ENCODE measurements at regions not wholly inside any gene's neighbourhood (a gene's known extent, or its start where the extent isn't known, plus 50 kb on each side); places are given as distances from the start of the nearest gene placed in this dataset.

DNA sequence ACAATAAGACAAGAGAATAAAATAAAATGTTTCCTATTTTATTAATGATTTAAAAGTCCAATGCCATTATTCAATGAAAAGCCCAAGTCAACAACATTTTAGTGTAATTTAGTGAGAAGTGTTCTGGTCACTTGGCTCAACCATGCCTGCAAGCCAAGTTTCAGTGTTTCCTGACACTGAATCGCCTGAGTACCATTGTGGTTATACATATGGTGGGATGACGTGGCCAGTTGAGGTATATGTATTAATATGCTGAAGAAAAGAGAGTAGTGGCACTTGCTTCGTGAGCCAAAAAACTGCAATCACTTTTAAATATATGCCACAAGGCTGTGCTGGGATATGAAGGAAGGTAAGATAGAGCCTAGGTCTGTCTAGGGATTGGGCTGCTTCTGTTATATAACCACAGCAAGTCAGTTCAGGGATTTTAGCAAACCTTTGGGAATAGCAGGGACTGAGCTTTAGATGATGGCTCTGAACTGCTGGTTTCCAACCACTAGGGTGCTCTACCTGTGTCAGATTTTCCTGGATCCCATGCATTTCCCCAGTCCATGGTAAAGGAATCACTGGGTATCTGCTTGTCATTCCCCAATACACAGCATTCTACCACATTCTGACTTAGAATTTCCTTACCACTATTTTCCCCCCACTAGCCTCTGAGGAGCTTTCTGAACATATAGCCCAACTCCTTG, 214.0 kb upstream of the PRPS1L1 start:
- DNase-seq (ENCODE audit: low read depth, low spot score) = no peak

DNA sequence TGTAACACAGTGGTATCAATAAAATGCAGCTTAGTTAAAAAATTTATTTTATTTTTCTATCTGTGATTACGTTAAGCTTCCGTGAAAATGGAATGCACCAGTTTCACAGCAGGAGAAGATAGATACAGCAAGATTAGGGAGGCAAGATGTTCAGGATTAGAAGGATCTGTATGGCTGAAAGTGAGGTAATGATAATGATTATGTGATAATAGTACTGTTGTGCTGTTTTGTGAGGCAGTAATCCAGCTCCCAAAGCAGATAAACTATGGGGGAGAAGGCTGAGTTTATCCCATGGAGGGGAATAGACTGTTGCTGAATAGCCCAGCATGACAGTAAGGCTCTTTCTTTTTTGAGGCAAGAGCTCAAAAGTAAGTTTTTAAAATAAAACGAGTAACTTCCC, 216.1 kb upstream of the PRPS1L1 start:
- DNase-seq (ENCODE audit: low read depth, low spot score) = no peak

DNA sequence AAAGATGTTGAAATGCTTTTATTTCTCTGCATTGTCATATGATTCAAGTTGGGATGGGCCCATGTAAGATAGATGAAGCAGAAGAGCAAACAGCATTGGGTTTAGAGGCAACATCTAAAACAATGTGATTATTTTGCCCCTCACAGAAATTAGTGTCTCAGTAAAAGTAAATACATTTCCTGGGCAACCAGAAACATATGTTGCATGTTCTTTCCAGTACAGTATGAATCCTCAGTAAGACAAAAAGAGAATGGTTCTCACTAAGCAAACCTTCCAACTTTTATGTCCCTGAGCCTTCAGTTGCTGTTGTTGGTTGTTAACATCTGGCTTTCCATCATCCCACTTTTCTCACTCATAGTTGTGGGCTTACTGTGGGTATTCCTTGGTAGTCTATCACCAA, 222.5 kb upstream of the PRPS1L1 start:
- DNase-seq (ENCODE audit: low read depth, low spot score) = no peak

DNA sequence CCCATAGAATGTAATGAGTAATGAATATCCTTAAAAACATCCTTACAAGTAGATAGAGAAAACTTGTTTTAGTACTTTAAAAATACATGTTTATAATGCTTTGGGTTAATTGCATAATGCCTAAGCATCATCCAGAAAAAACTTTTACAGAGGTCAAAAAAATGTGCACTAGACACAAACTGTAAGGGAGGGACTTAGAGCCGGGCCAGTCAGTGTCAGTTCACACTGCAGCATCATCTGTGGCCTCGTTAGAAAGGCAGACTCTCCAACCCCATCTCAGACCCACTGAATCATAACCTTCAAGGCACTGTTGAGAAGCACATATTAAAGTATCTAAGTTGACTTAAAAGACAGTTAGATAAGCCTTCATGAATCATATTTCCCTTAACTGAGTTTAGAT, 230.1 kb upstream of the PRPS1L1 start:
- DNase-seq (ENCODE audit: low read depth, low spot score) = no peak

DNA sequence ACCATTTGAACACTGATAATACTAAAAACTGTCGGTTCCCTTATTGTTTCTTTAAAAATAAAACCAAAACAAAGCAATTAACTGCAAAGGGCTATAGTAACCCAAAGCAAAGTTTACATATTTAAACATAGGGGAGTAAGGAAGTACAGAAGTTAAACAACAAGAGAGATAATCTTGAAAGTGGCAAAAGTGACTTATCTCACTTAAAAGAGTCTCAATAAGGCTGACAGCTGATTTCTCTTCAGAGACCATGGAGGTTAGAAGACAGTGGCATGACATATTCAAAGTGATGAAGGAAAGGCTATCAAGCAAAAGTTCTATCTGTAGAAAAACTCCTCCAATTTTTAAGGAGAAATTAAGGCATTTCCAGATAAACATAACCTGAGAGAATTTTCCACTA, 233.5 kb upstream of the HDAC9 start:
- DNase-seq (ENCODE audit: low read depth, low spot score) = no peak

DNA sequence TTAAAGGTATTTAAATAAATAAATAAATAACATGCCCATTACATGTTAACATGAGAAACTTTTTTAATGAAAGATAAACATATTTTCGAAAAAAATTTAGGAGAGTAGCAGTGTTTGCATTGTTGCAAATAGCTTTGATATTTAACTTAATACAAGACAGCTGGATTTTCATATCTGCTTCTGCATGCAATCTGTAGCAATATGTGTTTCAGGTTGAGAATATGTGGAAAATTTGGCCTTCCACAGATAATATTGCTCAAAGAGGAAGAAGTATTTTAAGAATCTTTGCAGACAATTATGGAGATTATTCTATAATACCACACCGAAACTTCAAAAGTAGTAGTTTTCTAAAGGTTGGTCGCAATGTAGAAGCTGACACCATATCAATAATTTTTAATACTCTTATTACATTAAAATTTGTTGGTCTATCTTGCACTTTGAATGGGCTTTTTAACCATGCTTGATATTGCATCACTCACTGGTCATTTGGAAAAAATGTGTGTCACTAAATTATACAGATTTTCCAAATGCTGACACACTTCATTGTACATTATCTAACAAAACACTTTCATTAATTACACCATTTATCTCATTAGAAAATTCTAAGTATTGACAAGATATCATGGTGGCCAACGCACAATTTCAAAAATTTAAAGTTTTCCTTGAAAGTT, 229.8 kb upstream of the HDAC9 start:
- DNase-seq (ENCODE audit: low read depth, low spot score) = no peak

DNA sequence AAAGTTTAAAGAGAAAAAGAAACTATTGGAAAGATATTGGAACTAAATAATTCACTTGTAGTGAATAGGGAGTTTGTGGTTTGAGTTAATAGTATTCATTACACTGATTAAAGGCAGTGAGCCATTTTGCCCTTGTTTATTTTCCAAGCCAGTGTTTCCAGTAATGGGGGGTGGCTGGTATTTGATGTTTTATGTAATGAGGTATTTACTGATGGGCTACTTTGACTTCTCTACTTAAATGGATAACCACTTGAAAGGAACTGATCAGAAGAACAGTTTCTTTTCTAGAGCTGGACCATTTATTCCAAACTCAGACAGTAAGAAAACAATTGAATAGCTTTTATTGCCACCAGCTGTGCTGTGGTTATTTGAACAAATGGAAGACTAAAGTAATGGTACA, 227.0 kb upstream of the HDAC9 start:
- no peak for DNase-seq (ENCODE audit: low read depth, low spot score)

DNA sequence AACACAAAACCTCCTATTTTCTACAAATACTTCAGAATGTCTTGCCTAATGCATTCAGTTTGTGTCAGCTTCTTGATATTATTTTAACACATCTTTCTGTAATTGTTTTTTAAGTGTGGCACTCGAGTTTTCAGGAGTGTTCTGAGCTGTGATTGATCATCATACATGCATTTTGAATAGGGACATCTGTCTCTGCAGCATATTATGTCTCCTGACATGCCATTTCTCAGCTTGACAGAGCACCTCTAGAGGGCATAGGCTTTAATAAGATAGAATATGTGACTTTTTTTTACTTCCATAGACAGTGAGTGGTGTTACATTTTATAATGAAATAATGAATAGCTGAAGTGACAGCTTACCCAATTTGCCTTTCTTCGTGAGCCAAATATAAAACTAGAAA, 219.2 kb upstream of the HDAC9 start:
- no peak for DNase-seq (ENCODE audit: low read depth, low spot score)

DNA sequence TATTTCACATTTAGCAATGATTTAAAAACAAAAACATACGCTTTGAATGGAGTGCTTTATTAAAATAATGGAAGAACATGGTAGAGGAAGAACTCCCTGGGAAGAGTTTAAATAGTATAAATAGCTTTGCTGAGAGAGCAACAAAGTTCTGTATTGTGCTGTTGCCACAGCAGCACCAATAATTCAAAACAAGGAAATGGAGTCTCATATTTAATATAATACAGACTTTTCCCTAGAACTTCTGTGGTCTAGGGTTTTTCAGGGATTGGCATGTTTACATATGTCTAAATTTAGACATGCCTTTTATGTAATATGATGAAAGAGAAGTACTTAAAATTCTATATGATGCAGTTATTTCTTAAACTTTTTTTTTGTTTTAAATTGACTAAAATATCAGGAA, 217.2 kb upstream of the HDAC9 start:
- DNase-seq (ENCODE audit: low read depth, low spot score) = no peak

DNA sequence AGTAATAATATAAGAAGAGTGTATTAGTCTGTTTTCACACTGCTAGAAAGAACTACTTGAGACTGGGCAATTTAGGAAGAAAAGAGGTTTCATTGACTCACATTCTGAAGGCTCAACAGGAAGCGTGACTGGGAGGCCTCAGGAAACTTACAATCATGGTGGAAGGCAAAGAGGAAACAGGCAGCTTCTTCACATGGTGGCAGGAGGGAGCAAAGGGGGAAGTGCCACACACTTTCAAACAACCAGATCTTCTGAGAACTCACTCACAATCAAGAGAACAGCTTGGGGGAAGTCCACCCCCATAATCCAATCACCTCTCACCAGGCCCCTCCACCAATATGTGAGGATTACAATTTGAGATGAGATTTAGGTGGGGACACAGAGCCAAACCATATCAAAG, 212.5 kb upstream of the HDAC9 start:
- no peak for DNase-seq (ENCODE audit: low read depth, low spot score)

DNA sequence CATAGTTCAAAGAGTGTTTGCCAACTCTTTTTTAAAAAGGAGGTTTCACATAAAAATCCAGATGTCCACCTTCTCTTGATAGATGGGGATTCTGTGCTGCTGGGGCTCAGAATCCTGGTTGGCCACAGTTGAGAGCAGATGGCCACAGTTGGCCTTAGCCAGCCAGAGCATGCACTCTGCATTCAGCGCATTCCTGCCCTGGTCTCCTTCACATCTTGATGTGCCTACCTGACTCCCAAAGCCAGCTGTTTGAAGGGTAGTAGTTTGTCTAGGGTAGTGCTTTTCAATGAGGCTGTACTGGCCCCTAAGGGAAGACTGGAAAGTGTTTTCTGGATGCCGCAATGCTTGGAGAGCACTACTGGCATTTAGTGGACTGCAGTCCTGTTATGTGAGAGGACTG, 208.1 kb upstream of the HDAC9 start:
- DNase-seq (ENCODE audit: low read depth, low spot score) = no peak

DNA sequence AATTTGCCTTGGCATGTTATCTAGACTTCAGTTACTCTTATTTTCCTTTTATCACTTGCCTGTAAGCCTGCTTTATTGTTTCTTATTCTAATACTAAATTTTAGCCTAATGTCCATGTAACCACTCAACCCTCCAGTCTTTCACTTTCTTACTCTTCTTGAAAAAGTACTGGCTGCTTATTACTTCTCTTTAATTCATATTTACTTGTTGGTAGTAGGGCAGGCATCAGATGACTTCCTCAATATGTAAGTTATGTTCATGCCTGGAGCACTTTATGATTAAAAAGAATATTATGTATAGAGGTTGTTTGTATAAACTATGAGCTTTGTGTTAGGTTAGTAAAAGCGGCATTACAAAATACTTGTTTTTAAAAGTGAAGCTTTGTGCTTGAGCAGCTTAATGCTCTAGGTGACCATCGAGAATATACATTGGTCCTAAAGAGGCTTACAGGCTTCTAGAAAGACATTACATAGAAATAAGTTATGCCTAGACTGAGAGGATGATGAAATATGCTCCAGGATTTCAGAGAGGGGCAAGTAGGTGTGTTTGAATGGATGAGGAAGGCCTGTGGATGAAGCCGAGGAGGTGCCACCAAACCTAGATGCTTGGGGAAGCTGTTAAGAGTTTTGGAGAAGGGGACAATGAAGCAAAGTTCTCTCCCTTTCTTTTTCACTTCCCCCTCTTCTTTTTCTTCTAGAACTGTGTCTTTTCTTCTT, 207.1 kb upstream of the HDAC9 start:
- no peak for DNase-seq (ENCODE audit: low read depth, low spot score)

DNA sequence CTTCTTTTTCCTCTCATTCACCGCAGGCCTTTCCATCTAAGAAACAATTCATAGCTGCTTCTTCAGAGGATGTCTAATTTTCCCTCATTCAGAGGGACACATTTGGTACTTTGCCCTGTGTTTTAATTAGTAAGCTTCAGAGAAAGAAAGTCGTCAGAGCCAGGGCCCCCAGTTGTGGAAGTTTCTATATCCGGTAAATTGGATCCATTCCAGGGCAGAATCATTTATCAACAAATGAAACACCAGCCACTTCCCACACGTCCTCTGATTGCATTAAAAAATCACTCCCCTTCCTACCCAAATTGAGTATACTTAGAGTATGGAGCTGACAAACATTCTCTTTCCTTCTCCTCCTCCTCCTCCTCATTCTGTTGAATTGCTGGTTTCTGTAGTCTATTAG, 205.8 kb upstream of the HDAC9 start:
- no peak for DNase-seq (ENCODE audit: low read depth, low spot score)

DNA sequence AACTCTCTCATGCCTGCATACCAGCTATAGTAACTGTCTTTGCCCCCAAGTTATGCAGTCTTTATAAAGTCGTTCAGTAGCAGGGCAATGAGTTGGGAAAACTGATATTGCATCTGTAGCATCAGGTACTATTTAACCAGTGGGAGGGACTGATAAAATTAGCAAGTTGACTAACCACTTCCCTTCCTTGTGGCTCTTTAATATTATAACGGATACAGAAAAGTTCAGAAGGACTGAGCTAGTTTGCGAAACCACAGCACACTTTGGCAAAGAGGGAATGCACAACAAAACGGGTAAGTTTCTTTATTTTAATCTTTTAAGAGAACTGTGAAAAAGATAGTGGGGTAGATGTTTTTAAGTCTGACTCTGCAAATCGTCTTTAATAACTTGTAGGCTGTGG, 205.3 kb upstream of the HDAC9 start:
- no peak for DNase-seq (ENCODE audit: low read depth, low spot score)

DNA sequence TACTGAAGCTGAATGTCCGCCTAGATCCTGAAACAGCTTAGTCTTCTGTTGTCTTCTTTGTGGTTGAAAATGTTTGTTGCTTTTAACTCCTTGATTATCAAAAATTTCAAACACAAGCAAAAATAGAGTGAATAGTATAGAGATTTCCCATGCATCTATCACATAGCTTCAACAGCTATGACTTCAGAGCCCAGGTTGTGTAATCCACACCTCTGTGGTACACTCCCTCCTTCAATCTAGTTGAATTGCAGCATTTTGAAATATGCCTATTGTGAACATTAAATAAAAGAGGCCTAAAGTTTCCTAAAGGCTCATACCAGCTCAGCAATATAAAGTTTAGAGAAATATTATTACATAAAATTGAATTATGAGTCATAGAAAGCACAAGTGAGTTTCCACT, 204.7 kb upstream of the HDAC9 start:
- no peak for DNase-seq (ENCODE audit: low read depth, low spot score)

DNA sequence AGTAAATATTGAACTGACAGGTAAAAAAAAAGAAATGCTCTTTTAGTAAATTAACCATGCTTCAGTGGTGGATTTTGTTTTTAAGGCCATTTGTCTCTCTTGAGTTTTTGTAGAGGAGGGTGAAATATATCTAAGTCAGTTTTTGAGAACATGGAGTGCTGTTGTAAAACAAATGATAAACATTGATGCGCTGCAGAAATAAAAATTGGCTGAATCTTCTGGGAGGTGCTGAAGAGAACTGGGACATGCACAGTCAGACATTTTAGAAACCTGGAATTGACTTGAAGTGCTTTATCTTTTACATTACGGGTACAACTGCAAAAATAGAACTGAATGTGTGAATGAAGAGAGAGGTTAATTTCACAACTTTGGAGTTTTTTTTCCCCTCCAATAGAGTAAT, 203.0 kb upstream of the HDAC9 start:
- DNase-seq (ENCODE audit: low read depth, low spot score) = no peak

DNA sequence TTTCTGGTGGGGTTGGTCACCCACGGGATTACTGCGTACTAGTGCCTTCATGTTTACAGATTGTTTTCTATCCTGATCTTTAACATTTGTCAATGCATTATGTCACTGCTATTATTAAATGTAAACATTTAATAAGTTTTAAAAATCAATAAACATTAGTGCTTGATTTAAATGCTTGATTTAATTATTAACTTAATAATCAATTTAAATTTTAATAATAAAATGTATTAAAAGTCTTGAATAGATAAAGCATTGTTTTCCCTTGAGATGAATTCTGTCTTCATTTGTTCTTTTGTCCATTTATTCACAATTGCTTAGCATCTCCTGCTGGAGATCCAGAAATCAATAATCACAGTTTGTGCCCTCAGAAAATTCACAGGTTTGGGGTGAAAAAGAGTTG, 201.8 kb upstream of the HDAC9 start:
- no peak for DNase-seq (ENCODE audit: low read depth, low spot score)

DNA sequence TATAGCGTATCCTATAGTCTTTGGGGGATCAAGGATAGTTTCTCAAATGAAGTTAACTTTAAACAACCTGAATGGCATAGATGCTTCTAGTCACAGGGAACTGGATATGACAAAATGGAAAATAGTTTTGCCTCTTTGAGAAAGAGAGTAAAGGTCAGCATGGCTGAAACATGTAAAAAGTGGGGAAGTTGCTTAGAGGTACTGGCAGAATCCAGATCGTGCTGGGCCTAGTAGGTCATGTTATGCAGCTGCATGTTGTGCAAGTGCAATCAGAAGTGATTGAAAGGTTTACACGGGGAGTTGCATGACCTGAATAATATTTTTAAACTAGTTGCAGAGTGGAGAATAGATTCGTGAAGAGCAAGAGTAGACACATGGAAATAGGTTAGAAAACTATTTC, 201.1 kb upstream of the HDAC9 start:
- DNase-seq (ENCODE audit: low read depth, low spot score) = no peak

DNA sequence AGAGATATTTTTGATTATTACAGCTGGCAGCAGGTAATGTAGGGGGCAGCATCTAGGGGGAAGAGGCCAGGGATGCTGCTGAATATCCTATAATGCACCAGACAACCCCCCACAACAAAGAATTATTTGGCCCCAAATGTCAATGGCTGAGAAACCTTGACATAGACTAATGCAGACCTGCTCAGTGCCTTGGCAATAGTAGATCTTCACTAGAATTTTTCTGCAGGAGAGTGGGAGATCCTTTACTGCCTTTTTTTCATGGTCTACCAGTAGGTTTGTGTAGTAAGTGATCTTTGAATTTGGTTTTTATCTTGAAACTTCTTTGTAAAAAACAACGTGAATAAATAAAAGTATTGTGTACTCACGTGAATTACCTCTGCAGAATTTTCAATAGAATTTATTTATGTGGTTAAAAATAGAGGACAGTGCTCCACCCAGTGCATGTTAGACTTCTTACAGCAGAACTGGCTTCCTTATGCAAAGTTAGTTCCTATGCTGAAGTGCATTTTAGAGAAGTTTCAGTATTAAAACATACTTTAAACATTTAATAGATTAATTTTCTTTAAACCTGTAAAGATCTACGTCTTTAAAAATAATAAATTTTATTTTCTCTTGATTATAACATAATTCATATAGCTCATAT, 199.6 kb upstream of the HDAC9 start:
- no peak for DNase-seq (ENCODE audit: low read depth, low spot score)

DNA sequence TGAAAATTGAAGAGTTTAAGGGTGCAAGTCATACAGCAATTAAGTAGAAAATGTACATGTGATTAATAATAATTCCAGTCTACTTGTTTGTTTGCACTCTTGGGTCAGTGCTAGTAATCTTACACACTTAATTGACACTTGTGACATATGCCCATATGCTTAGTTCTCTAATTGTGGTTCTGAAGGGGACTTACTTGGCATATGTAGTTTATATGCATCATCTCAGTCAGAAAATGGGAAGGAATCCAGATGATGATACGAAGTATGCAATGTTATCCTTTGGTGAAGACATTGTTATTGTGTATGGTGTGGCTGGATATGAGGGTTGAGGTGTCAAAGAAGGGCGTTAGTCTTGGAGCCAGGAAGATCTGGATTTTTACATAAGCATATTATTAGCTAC, 193.5 kb upstream of the HDAC9 start:
- DNase-seq (ENCODE audit: low read depth, low spot score) = no peak

DNA sequence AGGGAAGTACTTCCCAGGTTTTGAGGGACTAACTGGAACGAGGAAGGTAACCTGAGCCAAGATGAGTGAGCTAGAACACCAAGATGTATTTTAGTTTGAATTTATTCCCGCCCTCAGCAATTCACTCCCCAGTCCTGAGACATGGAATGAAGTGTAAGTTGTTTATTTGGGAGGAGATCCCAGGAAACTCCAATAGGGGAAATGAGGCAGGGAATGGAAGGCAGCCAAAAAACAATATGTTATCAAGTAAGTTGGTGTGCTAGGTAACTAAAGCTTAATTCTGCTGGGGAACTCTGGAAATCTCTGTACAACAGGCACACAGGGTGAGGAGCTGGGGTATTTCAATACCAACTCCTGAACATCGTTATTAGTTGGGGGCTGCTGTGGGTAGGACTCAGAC, 189.7 kb upstream of the HDAC9 start:
- no peak for DNase-seq (ENCODE audit: low read depth, low spot score)

DNA sequence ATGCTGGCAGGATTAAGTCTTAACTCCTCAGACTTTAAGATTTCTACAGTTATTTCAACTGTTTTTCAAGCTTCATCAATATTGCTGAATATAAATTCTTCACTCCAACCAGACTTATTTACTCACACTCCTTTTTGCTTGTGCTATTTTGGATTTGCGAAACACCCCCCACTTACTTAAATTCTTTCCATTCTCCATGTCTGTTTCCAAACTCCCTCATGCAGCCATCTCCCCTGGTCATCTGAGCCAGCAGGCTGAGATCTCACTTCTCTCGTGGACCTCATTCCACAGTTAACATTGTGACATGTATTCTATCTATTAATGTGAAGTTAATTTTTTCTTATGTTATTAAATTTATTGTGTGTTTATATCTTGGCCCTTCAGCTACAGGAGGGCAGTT, 188.9 kb upstream of the HDAC9 start:
- DNase-seq (ENCODE audit: low read depth, low spot score) = no peak

DNA sequence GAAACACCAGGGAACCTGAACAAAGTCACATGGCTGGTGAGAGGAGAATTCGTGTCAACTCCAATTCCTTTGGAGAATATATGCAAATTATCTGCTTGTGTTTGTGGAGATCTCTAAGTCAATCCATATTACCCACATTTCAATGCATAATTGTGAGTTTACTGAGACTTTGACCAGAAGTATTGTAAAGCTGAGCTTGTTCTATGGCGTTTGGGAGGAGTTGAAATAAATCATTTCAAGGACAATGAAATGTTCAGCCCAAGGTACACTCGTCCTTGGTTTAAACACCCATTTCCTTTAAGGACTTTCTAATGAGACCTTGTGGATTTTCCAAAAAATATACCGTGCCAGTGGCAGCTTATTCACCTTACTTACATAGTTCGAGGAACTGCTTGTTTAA, 186.6 kb upstream of the HDAC9 start:
- no peak for DNase-seq (ENCODE audit: low read depth, low spot score)
